GM19324 (cell line): ENCODE measurements at regions not wholly inside any gene's neighbourhood (a gene's known extent, or its start where the extent isn't known, plus 50 kb on each side); places are given as distances from the start of the nearest gene placed in this dataset.

Experiments
- ATAC-seq: cut with Tn5 transposase; IDR thresholded peaks from one replicate; pipeline ENCODE4 v1.9.1; 2021; ENCODE audit warnings: mild to moderate bottlenecking, moderate library complexity; ENCODE audit not compliant: unreplicated experiment, low FRiP score

DNA sequence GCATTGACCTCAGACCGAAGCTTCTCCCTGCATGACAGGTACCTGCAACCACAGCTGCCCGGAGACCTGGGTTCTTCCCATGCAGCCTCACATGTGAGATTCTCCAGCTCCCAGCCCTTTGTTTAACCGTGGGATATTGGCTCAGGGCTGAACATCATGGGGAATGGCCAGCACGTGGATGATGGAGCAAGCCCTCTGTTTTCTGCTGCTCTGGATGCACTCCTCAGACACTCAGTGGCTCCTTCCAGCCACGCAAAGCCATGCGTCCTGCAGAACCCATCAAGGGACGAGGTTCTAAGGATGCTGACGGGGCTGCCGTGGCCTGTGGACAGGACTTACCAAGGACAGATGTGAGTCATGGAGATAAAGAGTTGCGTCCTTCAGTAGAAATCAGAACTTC is 639.1 kb downstream of the BRD1 start:
- ATAC-seq = no peak

- ATAC-seq = no peak
Measured at GRCh38 chr22:49188091-49188490, 639.6 kb downstream of the BRD1 start.

GRCh38 chr22:49186762-49187161 is 640.9 kb downstream of the BRD1 start:
- ATAC-seq = no peak

DNA sequence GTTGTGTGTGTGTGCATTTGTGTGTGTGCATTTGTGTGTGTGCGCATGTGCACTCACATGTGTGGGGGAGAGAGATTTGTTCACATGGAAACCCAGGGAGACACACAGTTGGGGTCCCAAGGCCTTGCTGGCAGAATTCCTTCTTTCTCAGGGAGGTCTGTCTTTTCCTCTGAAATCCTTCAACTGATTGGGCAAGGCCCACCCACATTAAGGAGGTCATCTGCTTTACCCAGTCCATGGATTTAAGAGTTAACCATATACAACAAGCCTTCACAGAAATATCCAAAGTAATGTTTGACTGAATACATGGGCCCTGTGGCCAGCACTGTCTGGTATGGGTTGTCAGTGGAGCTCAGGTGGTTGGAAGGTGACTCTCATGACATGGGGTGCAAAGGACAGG is 641.4 kb downstream of the BRD1 start:
- no peak for ATAC-seq

GRCh38 chr22:49185312-49185969 is 642.2 kb downstream of the BRD1 start:
- ATAC-seq = no peak

DNA sequence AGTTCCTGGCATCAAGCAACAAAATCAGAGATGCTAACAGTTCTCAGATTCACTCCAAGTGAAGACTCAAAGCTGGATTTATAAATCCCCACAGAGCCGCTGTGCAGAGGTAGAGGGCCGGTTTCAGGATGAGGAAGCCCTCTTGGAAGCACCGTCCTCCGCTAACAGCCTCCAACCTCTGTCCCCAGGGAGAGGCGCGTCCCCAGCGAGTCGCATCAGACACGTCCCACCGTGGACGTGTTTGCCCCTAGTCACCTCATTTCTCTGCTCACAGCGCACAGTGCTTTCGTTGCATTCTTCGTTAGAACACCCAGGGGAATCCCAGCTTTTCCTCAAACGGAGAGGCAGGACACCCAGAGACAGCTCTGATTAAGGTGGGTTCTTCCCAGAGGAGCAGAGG is 642.9 kb downstream of the BRD1 start:
- ATAC-seq = no peak

DNA sequence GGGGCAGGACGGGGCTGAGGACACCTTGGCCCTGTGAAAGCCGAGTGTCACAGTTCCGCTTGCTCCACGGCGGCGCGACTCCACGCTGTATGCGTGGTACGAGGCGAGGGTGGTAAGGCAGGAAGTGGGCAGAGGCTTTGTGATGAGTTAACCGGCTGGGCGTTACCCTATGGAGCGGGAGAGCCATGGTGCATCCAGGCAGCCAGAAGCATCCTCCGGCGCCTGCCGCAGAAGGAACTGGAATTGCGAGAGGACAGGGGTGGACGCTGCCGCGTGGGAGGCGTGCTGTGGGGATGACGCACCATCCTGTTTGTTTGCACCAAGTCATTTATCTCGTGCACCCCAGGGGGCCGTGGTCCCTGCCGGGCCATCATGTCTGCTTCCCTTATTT is 643.9 kb downstream of the BRD1 start:
- ATAC-seq = no peak

- no peak for ATAC-seq
Measured at GRCh38 chr22:49183208-49183825, 644.4 kb downstream of the BRD1 start.

- no peak for ATAC-seq
Measured at GRCh38 chr22:49182416-49182815, 645.3 kb downstream of the BRD1 start.

DNA sequence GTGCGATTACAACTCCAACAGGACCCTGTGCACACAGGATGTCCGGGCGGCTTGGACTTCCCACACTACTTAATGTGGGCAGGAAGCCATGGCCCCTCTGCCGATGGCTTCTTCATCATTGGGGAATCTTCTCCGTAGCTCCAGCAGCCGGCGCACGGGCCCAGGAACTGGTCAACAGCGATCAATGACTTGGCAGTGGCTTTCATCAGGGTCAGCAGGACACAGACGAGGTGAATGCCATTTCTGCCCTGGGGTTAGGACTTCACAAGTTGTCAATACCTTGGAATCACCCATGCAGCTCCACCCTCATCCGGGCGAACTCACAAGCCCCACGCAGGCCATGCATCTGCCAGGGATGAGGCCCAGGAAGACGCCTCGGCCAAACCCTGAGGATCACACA is 645.7 kb downstream of the BRD1 start:
- ATAC-seq = no peak

DNA sequence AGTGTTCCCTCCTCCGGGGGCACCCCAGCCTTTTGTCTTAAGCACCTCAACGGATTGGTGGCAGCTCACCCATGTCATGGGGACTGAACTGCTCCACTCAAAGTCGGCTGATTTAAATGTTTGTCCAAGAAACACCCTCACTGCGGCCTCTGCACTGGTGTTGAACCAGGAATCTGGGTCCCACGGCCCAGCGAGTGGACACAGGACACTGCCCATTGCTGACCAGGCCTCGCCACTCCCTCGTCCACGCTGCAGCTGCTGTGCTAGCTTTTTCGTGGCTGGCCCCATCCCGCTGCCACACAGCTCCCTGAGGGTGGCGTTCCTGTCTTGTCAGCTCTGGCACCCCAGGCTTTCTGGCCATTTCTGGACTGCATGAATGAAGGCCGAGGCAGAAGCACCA is 646.2 kb downstream of the BRD1 start:
- ATAC-seq = no peak

- ATAC-seq = no peak
Measured at GRCh38 chr22:49180683-49181024, 647.0 kb downstream of the BRD1 start.

DNA sequence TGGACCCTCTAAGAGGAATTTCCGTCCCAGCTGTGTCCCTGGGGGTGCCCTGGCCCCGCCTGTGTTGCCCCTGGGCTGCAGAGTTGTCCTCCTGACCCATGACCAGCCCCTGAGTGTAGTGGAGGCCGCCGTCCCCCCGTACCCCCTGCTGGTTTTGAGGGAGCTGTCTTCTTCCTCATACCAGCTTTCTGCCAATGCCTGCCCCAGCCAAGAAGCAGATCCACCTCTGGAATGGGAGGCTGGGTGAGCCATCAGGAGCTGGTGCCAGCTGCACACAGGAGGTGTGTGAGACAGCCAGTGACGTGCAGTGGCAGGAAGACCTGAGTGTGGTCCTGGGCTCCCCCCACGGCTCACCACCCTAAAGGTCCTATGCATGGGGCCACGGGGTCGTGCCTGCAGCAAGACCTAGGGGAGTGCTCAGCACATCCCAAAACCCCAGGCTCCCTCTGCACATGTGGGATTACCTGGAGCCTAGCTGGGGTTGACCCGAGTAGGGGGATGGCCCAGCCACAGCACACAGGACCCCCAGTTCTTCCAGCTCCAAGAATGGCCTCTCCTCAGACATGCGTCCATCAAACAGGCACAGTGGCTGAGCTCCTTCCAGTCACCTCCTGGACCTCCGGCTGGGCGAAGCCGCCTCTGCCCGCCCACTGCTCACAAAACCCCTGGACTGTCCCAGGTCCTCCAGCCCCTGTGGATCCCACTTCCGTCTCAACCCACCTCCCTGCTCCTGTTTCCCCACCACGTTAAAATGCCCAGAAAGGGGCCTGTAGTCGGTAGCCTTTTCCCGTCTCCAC is 647.6 kb downstream of the BRD1 start:
- ATAC-seq = no peak

DNA sequence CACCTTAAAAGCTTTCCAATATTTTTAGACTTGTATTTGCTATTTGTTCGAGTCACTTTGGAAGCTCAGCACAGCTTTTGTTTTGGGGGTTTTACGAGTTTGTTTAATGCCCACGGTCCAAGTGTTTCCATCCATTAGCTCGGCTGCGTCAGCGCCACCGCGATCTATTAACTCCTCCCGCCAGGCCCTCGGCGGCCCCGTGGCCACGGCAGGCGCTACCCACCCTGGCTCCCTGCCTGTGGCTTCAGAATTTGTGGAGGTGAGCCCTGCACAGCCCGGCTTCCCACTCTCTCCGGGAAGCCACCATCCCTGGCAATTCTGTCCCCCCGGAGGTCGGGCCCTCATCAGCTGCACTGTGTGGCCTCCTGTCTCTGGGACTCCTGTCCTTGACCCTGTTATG is 648.5 kb downstream of the BRD1 start:
- no peak for ATAC-seq

DNA sequence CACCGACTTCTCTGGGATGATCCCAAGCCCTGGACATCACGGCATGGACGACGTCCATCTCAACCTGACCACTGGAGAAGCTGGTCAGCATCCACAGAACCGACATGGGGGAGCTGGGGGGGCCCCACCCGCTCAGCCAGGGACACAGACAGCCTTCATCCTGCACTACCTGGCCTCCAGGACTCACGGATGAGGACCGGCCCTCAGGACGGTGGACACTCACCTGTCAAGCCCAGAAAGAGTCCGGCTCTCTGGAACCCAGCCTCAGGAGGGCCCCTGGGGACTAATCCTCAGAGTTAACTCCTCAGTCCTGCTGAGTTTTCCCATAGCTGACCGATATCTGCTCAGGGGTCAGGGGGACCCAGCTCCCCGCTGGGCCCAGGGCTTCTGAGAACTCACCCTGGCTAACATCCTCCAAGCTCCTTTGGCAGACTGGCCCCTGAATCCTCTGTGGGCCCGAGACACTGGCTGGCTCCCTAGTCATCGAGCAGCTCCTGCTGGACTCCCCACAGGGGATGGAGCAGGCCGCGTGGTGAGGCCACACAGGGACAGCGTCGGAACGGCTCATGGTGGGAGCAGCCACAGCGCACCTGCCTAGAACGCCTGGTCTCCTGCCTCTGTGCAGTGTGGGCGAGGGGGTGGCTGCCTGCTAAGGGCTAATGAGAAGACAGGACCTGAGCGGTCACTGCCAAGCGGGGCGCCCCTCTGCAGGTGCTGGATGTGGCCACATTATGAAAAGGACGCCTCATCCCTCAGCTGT is 649.2 kb downstream of the BRD1 start:
- no peak for ATAC-seq

DNA sequence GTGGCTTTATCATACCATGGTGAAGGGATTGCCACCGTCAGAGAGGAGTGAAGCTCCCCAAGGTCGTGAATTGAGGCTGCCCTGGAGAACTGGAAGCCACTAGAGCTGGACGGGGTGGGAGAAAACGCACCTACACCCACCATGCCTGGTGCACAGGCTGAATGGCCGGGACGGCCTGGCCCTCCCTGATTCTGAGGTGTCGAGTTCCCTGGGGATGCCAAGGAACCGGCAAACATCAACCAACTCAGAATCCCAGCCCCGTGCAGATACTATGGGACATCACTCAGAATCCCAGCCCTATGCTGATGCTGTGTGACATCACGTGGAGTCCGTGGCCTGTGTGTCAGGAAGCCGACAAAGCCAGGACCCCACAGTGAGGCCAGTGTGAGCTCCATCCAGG is 650.0 kb downstream of the BRD1 start:
- no peak for ATAC-seq

DNA sequence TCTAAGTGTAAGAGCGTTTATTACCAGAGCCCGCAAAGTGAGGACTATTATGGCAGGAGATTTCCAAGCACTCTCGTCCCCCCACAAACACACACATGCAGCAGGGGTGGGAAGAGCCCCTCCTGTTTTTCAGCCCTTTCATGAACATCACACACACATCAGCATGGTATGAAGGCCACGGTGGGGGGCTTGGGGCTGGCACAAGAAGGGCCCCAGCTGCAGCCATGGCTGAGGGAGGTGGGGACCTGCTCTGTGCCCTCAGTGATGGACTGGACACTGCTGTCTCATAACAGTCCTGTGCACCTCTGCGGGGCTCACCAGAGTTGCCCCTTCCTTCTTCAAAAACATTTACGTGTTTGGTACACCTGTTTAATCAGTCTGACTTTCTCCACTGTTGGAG is 650.7 kb downstream of the BRD1 start:
- no peak for ATAC-seq

DNA sequence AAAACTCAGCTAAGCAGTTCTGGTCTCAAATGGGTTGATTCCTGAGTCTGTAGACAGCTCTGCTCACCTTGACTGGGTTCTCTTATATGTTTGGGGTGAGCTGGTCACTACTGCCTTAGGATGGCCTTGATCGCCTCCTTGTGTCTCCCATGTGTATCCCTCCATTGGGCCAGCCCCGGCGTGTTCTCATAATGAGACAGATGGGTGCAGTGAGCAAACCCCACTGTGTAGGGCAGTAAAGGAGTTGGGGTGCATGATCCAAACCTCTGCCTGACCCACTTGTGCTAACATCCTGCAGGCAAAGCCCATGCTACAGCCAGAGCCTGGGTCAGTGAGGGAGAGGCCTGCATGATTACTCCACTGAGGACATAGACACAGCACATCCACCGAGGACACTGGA is 657.6 kb downstream of the BRD1 start:
- no peak for ATAC-seq

GRCh38 chr22:49169074-49169744 is 658.5 kb downstream of the BRD1 start:
- no peak for ATAC-seq

GRCh38 chr22:49168219-49168813 is 659.4 kb downstream of the BRD1 start:
- ATAC-seq = no peak
